Neural cell (in vitro differentiated cells): ENCODE measurements at regions not wholly inside any gene's neighbourhood (a gene's known extent, or its start where the extent isn't known, plus 50 kb on each side); places are given as distances from the start of the nearest gene placed in this dataset.
"Not testable (repeated sequence)": the region's sequence is repeated elsewhere in the genome, so short reads cannot be mapped to it uniquely, and the experiment has no call there.

Source experiments
- CTCF ChIP-seq: fragments of 450-650 bp; IDR thresholded peaks from 2 replicates; pipeline ENCODE4 v1.5.1; 2014; ENCODE audit warnings: antibody characterized with exemption, mild to moderate bottlenecking, moderate library complexity; ENCODE audit not compliant: poor library complexity, severe bottlenecking
- EZH2 ChIP-seq: fragments of 200-600, 300-800 bp; shearing (Covaris generic), sonication (generic); IDR thresholded peaks from 2 replicates; pipeline ENCODE4 v1.6.1; 2014; ENCODE audit warnings: antibody characterized with exemption, low read length, borderline replicate concordance, mild to moderate bottlenecking; ENCODE audit not compliant: insufficient read depth, poor library complexity, severe bottlenecking
- MXI1 ChIP-seq: fragments of 450-650 bp; conservative IDR thresholded peaks from 2 replicates; pipeline ENCODE4 v1.6.1; 2014; ENCODE audit warnings: antibody characterized with exemption, mild to moderate bottlenecking; ENCODE audit not compliant: poor library complexity, severe bottlenecking
- POLR2AphosphoS5 ChIP-seq: IDR thresholded peaks from 2 replicates; pipeline ENCODE4 v1.6.1; 2012
- REST ChIP-seq: IDR thresholded peaks from 2 replicates; pipeline ENCODE4 v1.6.1; 2012; ENCODE audit warnings: borderline replicate concordance

- TF ChIP-seq POLR2AphosphoS5, REST, CTCF, EZH2, MXI1: not testable (repeated sequence)
Observed at GRCh38 chr2:192384191-192384590, 189.5 kb upstream of the TMEFF2 start.
